ENCODE measurements at regions not wholly inside any gene's neighbourhood (a gene's known extent, or its start where the extent isn't known, plus 50 kb on each side); places are given as distances from the start of the nearest gene placed in this dataset.

DNA sequence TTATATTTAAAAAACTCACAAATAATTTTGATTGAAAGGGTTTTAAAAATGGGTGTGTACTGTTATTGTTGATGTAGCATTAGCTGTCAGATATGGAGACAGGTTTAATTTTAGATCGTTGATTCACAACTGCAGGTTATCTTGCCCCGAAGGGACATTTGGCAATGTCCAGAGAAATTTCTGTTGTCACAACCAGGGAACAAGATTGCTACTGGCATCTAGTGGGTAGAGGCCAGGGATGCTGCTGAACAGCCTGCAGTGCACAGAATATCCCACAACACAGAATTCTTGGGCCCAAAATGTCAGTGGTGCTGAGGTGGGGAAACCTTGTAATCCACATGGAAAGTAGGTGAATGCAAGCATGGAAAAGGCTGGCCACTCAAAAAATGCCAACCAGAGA is 114.9 kb downstream of the MAGEB17 start:
- TF ChIP-seq YY1 (IDR thresholded peaks at IDR 0.05; ENCODE audit: insufficient read depth, insufficient read length) (no peak), ZNF274 (IDR thresholded peaks at IDR 0.05; ENCODE audit: low read depth, low read length) (no peak)
